HG02623 (cell line): ENCODE measurements at regions not wholly inside any gene's neighbourhood (a gene's known extent, or its start where the extent isn't known, plus 50 kb on each side); places are given as distances from the start of the nearest gene placed in this dataset.
"Not testable (repeated sequence)": the region's sequence is repeated elsewhere in the genome, so short reads cannot be mapped to it uniquely, and the experiment has no call there.

Source experiments
- ATAC-seq: cut with Tn5 transposase; IDR thresholded peaks from one replicate; pipeline ENCODE4 v1.9.1; 2021; ENCODE audit warnings: moderate library complexity; ENCODE audit not compliant: unreplicated experiment

GRCh38 chr21:31417214-31417613, 73.2 kb upstream of the TIAM1 start:
- not testable (repeated sequence) for ATAC-seq

GRCh38 chr21:31416465-31416864, 72.4 kb upstream of the TIAM1 start:
- ATAC-seq, result no peak

GRCh38 chr21:31414263-31415000, 70.4 kb upstream of the TIAM1 start:
- ATAC-seq, result no peak

- ATAC-seq, result no peak
Observed at GRCh38 chr21:31413698-31414097, 69.6 kb upstream of the TIAM1 start.

GRCh38 chr21:31410499-31411131, 66.6 kb upstream of the TIAM1 start:
- no peak for ATAC-seq

- ATAC-seq, result no peak
Observed at GRCh38 chr21:31409831-31410487, 65.9 kb upstream of the TIAM1 start.

- no peak for ATAC-seq
Observed at GRCh38 chr21:31408301-31409088, 64.4 kb upstream of the TIAM1 start.

GRCh38 chr21:31406510-31406909, 62.4 kb upstream of the TIAM1 start:
- no peak for ATAC-seq

GRCh38 chr21:31405604-31406003, 61.5 kb upstream of the TIAM1 start:
- no peak for ATAC-seq

- ATAC-seq, result no peak
Observed at GRCh38 chr21:31403596-31404333, 59.7 kb upstream of the TIAM1 start.

GRCh38 chr21:31399591-31399990, 55.5 kb upstream of the TIAM1 start:
- ATAC-seq, result no peak

- ATAC-seq, result no peak
Observed at GRCh38 chr21:31398574-31398973, 54.5 kb upstream of the TIAM1 start.

- no peak for ATAC-seq
Observed at GRCh38 chr21:31397939-31398338, 53.9 kb upstream of the TIAM1 start.

GRCh38 chr21:31397515-31397926, 53.5 kb upstream of the TIAM1 start:
- ATAC-seq, result no peak

GRCh38 chr21:31397030-31397429, 53.0 kb upstream of the TIAM1 start:
- ATAC-seq, result no peak

- ATAC-seq, result no peak
Observed at GRCh38 chr21:31396399-31396798, 52.3 kb upstream of the TIAM1 start.

GRCh38 chr21:31395791-31396190, 51.7 kb upstream of the TIAM1 start:
- ATAC-seq, result no peak

- no peak for ATAC-seq
Observed at GRCh38 chr21:31395268-31395667, 51.2 kb upstream of the TIAM1 start.

- no peak for ATAC-seq
Observed at GRCh38 chr21:31394309-31394708, 50.2 kb upstream of the TIAM1 start.
